ENCODE measurements at regions not wholly inside any gene's neighbourhood (a gene's known extent, or its start where the extent isn't known, plus 50 kb on each side); places are given as distances from the start of the nearest gene placed in this dataset.

- Histone ChIP-seq H2AFZ (ENCODE audit: low read depth) (no peak overlapping the region), H3K9ac (no peak overlapping the region)
- TF ChIP-seq CTCF (conservative IDR thresholded peaks at IDR 0.05; ENCODE audit: low read depth, low read length): peak; percentile 76
Observed at GRCh38 chr1:185681034-185681633, 53.1 kb upstream of the HMCN1 start.

DNA sequence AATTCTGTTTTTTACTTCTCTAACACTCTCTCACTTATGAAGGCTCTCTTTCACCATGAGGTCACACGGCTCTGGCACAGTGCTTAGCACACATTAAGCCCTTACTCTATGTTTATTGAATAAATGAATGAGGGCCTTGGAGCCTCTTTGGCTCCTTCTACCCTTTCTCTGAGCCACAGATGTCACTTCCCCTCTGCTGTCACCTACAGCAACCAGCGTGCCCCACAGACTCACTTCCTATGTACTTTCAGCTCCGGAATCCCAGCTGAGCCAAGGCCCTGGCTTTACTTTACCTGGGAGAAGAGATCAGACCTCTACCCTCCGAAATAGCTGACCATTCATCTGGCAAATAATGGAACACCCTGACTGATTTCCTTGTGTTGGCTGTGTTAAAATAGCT is 53.7 kb upstream of the HMCN1 start:
- Histone ChIP-seq H3K36me3 (ENCODE audit: insufficient read depth) (no peaks in the 10 kb centered on the region), H3K9ac (no peak overlapping the region), H3K27ac (no peak overlapping the region), H3K4me2 (no peak overlapping the region), H3K79me2 (ENCODE audit: insufficient read depth, low read depth) (no peaks in the 10 kb centered on the region), H3K27me3 (ENCODE audit: insufficient read depth, low read depth) (no peaks in the 10 kb centered on the region), H3K4me1 (ENCODE audit: low read depth, poor library complexity, severe bottlenecking) (no peaks in the 10 kb centered on the region), H2AFZ (ENCODE audit: low read depth) (no peak overlapping the region), H3K4me3 (IDR thresholded peaks at IDR 0.05; ENCODE audit: insufficient read depth, low read depth, low read length) (no peak overlapping the region), H4K20me1 (ENCODE audit: insufficient read depth) (no peaks in the 10 kb centered on the region)
- no peak for TF ChIP-seq CTCF (conservative IDR thresholded peaks at IDR 0.05; ENCODE audit: low read depth, low read length)

More at GRCh38 chr1:185681034-185681633, 53.1 kb upstream of the HMCN1 start:
- no peaks in the 10 kb centered on the region for H3K27me3 ChIP-seq (ENCODE audit: insufficient read depth, low read depth)
- H3K4me2 ChIP-seq: no peak overlapping the region
- H3K4me3 ChIP-seq (IDR thresholded peaks at IDR 0.05; ENCODE audit: insufficient read depth, low read depth, low read length): no peak overlapping the region
- H3K36me3 ChIP-seq (ENCODE audit: insufficient read depth): no peaks in the 10 kb centered on the region
- H3K27ac ChIP-seq: no peak overlapping the region
- H3K4me1 ChIP-seq (ENCODE audit: low read depth, poor library complexity, severe bottlenecking): no peaks in the 10 kb centered on the region
- H4K20me1 ChIP-seq (ENCODE audit: insufficient read depth): no peaks in the 10 kb centered on the region
- H3K79me2 ChIP-seq (ENCODE audit: insufficient read depth, low read depth): no peaks in the 10 kb centered on the region

DNA sequence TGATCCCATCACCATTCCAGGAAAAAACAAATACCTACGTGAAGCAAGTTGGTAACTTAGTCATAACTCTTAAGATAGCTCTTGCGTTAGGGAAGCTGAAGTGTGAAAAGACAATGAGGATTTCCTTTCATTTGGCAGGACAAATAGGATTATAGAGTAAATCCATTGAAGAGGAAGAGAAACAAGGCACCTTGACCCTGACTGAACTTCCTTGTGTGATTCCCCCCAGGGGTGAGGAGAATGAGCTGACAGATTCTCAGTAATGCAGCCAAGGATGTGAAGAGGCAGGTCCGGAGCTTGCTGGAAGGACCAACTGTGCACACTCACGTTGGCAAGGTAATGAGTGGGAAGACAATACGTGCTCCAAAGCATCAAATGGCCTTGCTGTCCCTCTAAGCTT is 55.0 kb upstream of the HMCN1 start:
- no peaks in the 10 kb centered on the region for H3K4me1 ChIP-seq (ENCODE audit: low read depth, poor library complexity, severe bottlenecking)
- H4K20me1 ChIP-seq (ENCODE audit: insufficient read depth): no peaks in the 10 kb centered on the region
- H3K27me3 ChIP-seq (ENCODE audit: insufficient read depth, low read depth): no peaks in the 10 kb centered on the region
- no peak overlapping the region for H3K4me2 ChIP-seq
- no peaks in the 10 kb centered on the region for H3K36me3 ChIP-seq (ENCODE audit: insufficient read depth)
- H2AFZ ChIP-seq (ENCODE audit: low read depth): no peak overlapping the region
- H3K9ac ChIP-seq: no peak overlapping the region
- TF ChIP-seq CTCF (conservative IDR thresholded peaks at IDR 0.05; ENCODE audit: low read depth, low read length): no peak
- no peaks in the 10 kb centered on the region for H3K79me2 ChIP-seq (ENCODE audit: insufficient read depth, low read depth)
- no peak overlapping the region for H3K27ac ChIP-seq
- H3K4me3 ChIP-seq (IDR thresholded peaks at IDR 0.05; ENCODE audit: insufficient read depth, low read depth, low read length): no peak overlapping the region

DNA sequence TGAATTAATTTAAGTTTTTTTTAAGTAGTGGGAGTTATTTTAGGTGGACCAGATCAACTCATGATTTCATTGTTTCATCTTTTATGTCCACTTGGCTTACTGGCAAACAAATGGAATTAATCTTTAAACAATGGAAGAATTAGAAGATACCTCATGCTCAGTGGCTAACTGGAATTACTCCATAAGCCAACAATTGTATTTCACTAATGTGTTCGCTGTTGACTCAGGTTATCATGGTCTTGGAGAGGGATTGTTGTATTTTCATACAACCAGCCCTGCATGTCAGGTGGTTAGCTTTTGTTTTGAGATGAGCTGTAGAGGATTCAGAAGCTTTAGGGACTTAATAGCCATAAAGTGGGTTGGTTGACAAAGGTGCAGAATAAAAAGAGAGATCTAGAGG is 57.2 kb upstream of the HMCN1 start:
- no peak overlapping the region for H2AFZ ChIP-seq (ENCODE audit: low read depth)
- no peak overlapping the region for H3K4me3 ChIP-seq (IDR thresholded peaks at IDR 0.05; ENCODE audit: insufficient read depth, low read depth, low read length)
- H3K79me2 ChIP-seq (ENCODE audit: insufficient read depth, low read depth): no peaks in the 10 kb centered on the region
- no peak overlapping the region for H3K4me2 ChIP-seq
- no peak overlapping the region for H3K9ac ChIP-seq
- H3K27me3 ChIP-seq (ENCODE audit: insufficient read depth, low read depth): no peaks in the 10 kb centered on the region
- H3K27ac ChIP-seq: no peak overlapping the region
- TF ChIP-seq CTCF (conservative IDR thresholded peaks at IDR 0.05; ENCODE audit: low read depth, low read length): no peak
- H3K4me1 ChIP-seq (ENCODE audit: low read depth, poor library complexity, severe bottlenecking): no peaks in the 10 kb centered on the region
- no peaks in the 10 kb centered on the region for H4K20me1 ChIP-seq (ENCODE audit: insufficient read depth)
- H3K36me3 ChIP-seq (ENCODE audit: insufficient read depth): no peaks in the 10 kb centered on the region
